IPS-15b (cell line): ENCODE measurements at regions not wholly inside any gene's neighbourhood (a gene's known extent, or its start where the extent isn't known, plus 50 kb on each side); places are given as distances from the start of the nearest gene placed in this dataset.
"Not testable (repeated sequence)": the region's sequence is repeated elsewhere in the genome, so short reads cannot be mapped to it uniquely, and the experiment has no call there.

Experiments
- H3K27me3 ChIP-seq: one replicate; pipeline ENCODE4 v1.6.1; 2013; ENCODE audit warnings: low read length; ENCODE audit not compliant: control insufficient read depth, insufficient read depth
- H3K36me3 ChIP-seq: one replicate; pipeline ENCODE4 v1.6.1; 2013; ENCODE audit warnings: low read length; ENCODE audit not compliant: control insufficient read depth, insufficient read depth
- H3K4me1 ChIP-seq: one replicate; pipeline ENCODE4 v1.6.1; 2013; ENCODE audit warnings: mild to moderate bottlenecking, low read length; ENCODE audit not compliant: control insufficient read depth, insufficient read depth
- H3K4me3 ChIP-seq: one replicate; pipeline ENCODE4 v1.5.1; 2013; ENCODE audit warnings: low read depth, low read length
- H3K9ac ChIP-seq: one replicate; pipeline ENCODE4 v1.6.1; 2013; ENCODE audit warnings: low read depth, mild to moderate bottlenecking, low read length
- H3K9me3 ChIP-seq: one replicate; pipeline ENCODE4 v1.6.1; 2013; ENCODE audit warnings: mild to moderate bottlenecking, low read length; ENCODE audit not compliant: control insufficient read depth, insufficient read depth

DNA sequence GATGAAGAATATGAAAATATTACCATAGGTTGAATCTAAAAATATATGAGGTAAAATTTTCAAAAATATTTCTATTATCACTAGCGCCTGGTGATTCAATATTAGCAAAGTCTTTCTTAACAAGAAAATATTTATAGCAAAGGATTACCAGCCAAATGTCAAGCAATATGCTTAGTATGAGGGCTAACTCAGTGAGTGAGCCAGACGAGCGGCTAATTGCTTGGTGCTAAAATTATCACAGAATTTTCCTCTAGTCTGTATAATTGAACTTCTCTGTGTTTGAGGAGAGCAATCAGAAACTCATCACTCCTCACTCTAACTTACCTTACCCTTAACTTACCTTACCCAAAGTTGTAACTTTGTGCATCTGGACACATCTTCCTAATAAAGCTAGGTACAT is 304.9 kb upstream of the PRR16 start:
- H3K36me3 ChIP-seq = no peaks in the 10 kb centered on the region
- no peak overlapping the region for H3K4me3 ChIP-seq
- H3K4me1 ChIP-seq = no peaks in the 10 kb centered on the region
- no peak overlapping the region for H3K9ac ChIP-seq
- H3K9me3 ChIP-seq = no peaks in the 10 kb centered on the region
- no peaks in the 10 kb centered on the region for H3K27me3 ChIP-seq

DNA sequence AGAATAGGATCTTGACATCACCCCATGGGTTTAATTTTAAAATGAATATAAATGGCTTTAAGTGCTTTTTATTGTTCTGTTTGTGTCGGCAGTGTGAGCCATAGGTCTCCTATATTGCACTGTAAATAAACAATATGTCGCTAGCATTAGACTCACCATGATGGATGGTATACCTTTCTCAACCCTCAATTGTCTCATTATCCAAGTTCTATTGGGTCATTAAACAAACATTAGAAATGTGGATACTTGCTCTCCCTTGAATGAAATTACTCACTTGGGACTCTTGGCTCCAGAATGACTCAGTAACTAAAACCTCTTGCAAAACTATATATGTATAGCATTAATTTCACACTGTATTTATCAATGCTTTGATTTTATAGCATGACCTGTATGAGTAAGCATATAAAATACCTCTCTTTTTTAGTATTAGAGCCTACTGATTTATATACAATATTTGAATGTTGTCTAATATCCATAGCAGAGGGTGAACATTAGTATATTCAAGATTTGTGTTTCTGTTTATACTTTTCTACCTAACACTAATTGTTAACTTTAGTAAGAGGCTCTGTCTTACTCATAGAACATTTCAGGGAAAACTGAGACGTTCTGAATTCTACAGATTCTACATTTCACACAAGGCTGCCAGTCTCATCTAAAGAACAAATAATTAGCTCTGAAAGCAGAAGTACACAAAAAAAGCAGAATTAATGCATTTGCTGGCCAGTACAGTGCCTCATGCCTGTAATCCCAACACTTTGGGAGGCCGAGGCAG is 303.8 kb upstream of the PRR16 start:
- Histone ChIP-seq H3K36me3 (no peaks in the 10 kb centered on the region), H3K27me3 (no peaks in the 10 kb centered on the region), H3K9me3 (no peaks in the 10 kb centered on the region), H3K4me1 (no peaks in the 10 kb centered on the region), H3K9ac (no peak overlapping the region), H3K4me3 (no peak overlapping the region)

DNA sequence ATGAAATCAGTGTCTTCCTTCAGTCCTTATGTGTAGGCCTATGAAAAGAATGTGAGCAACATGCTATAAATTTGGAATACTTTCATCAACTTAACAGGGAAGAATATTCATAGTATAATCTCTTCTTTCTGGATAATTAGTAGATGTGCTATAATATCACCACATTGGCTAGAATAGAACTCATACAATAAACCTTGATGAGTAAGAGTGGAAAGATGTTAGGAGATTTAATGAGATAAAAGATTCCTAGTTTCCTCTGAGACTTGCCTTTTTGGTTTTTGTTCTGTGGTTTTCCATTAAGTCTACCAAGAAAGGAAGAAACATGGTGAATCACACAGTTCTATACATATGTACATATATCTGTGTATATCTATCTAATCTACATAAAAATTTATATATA is 301.8 kb upstream of the PRR16 start:
- Histone ChIP-seq H3K9ac (no peak overlapping the region), H3K36me3 (no peaks in the 10 kb centered on the region), H3K4me1 (no peaks in the 10 kb centered on the region), H3K27me3 (no peaks in the 10 kb centered on the region), H3K9me3 (no peaks in the 10 kb centered on the region), H3K4me3 (no peak overlapping the region)

DNA sequence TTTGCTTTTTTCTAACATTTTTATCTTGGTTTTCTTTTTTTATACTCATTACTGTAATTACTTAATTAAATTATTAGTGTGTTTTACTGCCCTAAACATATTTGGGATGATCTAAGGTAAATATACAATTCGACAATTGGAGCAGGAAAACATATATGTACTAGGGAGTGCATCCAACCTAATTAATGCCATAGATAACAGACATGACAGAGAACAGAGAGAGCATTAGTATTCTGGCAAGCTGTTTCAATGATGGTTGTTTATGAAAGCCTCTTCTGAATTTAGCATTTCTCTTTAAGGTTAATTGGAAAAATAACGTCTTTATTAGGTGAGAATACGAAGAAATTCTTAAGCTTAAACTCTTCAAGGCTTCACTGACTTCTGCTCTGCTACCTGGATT is 300.1 kb upstream of the PRR16 start:
- Histone ChIP-seq H3K4me3 (no peak overlapping the region), H3K27me3 (no peaks in the 10 kb centered on the region), H3K36me3 (no peaks in the 10 kb centered on the region), H3K9ac (no peak overlapping the region), H3K9me3 (no peaks in the 10 kb centered on the region), H3K4me1 (no peaks in the 10 kb centered on the region)

DNA sequence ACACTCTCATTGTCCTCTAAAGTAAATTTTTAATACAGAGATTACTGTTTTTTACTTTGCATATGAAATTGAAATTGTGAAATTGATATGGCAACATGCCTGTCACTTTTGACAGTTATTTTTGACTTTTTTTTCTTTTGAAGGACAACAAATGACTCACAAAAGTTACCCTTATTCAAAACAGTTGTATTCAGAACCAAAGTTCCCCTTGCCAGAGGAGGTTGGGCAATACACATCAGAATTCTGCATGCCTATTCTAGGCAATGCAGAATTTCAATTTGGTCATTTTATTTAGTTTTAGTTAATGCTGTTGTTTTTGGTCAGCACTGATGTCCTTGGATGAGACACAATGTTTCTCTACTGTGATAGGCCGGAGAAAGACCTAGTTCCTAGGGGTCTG is 299.1 kb upstream of the PRR16 start:
- Histone ChIP-seq H3K9ac (no peak overlapping the region), H3K36me3 (no peaks in the 10 kb centered on the region), H3K4me3 (no peak overlapping the region), H3K27me3 (no peaks in the 10 kb centered on the region), H3K4me1 (no peaks in the 10 kb centered on the region), H3K9me3 (no peaks in the 10 kb centered on the region)

DNA sequence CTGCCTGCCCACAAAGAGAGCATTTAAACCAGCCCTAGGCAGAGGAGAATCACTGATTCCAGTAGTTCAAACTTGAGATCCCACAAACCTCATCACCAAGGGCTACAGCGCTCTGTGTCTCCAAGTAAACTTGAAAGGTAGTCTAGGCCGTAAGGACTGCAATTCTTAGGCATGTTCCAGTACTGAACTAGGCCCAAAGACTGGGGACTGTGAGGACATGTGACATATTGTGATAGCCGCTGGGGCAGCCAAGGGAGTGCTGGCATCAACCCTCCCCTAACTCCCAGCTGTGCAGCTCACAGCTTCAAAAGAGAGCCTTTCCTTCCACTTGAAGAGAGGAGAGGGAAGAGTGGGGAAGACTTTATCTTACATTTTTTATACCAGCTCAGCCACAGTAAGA is 291.0 kb upstream of the PRR16 start:
- no peak overlapping the region for H3K9ac ChIP-seq
- H3K36me3 ChIP-seq = no peaks in the 10 kb centered on the region
- H3K9me3 ChIP-seq = no peaks in the 10 kb centered on the region
- H3K27me3 ChIP-seq = no peaks in the 10 kb centered on the region
- H3K4me3 ChIP-seq = no peak overlapping the region
- H3K4me1 ChIP-seq = no peaks in the 10 kb centered on the region

DNA sequence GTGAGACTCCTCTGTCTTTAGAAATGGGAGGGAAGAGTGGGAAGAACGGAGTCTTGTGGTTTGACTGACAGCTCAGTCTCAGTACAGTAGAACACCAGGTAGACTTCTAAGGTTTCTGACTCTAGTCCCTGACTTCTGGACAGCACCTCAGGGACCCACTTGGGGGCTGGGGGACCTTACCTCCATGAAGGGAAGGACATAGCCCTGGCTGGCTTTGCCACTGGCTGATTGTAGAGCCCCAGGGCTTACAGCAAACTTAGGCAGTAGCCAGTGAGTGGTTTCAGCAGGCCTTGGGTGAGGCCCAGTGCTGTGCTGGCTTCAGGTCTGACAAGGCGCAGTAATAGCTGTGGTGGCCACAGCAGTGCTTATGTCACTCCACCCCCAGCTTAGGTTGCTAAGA is 290.0 kb upstream of the PRR16 start:
- Histone ChIP-seq H3K4me3 (no peak overlapping the region), H3K9ac (no peak overlapping the region), H3K27me3 (no peaks in the 10 kb centered on the region), H3K36me3 (no peaks in the 10 kb centered on the region), H3K9me3 (no peaks in the 10 kb centered on the region), H3K4me1 (no peaks in the 10 kb centered on the region)

DNA sequence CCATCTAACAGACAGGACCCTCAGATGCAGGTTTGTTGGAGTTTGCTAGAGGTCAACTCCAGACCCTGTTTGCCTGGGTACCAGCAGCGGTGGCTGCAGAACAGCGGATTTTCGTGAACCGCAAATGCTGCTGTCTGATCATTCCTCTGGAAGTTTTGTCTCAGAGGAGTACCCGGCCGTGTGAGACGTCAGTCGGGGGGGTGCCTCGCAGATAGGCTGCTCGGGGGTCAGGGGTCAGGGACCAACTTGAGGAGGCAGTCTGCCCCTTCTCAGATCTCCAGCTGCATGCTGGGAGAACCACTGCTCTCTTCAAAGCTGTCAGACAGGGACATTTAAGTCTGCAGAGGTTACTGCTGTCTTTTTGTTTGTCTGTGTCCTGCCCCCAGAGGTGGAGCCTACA is 282.9 kb upstream of the PRR16 start:
- H3K9me3 ChIP-seq, H3K27me3 ChIP-seq, H3K9ac ChIP-seq, H3K4me3 ChIP-seq, H3K4me1 ChIP-seq, H3K36me3 ChIP-seq: not testable (repeated sequence)

DNA sequence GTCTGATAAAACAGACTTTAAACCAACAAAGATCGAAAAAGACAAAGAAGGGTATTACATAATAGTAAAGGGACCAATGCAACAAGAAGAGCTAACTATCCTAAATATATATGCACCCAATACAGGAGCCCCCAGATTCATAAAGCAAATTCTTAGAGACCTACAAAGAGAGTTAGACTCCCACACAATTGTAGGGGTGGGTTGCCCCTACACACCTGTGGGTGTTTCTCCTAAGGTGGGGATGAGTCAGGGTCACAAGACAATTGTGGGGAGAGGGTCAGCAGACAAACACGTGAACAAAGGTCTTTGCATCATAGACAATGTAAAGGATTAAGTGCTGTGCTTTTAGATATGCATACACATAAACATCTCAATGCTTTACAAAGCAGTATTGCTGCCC is 269.4 kb upstream of the PRR16 start:
- Histone ChIP-seq H3K27me3 (peaks cover 18% of the 10 kb centered on the region), H3K4me1 (peaks cover 16% of the 10 kb centered on the region)
- H3K4me3 ChIP-seq, H3K9me3 ChIP-seq, H3K36me3 ChIP-seq, H3K9ac ChIP-seq: not testable (repeated sequence)

DNA sequence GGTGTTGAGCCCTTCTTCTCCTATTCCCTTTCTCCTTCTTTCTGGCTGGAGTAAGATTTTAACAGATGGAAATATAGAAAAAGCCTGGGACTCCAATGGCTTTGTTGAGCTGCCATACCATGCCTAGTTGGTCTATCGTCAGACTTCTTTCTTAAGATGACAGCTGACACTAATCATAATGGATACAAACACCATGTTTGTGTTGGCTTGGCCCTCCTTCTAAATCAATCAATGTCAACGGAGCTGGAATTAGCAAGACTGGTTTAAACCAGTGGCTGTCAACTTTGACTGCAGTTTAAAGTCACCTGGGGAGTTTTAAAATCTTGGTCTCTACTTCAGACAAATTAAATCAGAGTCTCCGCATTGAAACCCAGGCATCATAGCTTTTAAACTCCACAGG is 264.5 kb upstream of the PRR16 start:
- Histone ChIP-seq H3K9me3 (no peaks in the 10 kb centered on the region), H3K36me3 (no peaks in the 10 kb centered on the region), H3K4me3 (no peak overlapping the region), H3K27me3 (no peaks in the 10 kb centered on the region), H3K9ac (no peak overlapping the region), H3K4me1 (peaks cover 5% of the 10 kb centered on the region)

DNA sequence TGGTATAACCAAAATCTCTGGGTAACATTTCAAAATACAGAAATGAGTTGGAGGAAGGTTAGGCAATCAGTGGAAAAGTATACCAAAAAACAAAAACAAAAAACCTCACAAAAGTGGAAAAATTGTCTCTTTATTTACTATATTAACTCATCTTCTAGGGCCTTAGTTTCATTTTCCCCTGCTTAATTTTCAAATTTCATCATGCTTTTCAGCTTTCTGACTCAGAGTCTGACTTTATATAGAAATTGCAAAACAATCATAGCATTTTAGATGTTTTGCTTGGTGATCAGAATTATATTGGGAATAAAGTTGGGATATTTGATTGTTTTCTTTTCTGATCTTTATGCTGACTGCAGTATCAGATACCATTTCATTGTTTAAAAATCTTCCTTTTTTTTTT is 257.0 kb upstream of the PRR16 start:
- Histone ChIP-seq H3K9ac (no peak overlapping the region), H3K9me3 (no peaks in the 10 kb centered on the region), H3K4me3 (no peak overlapping the region)

DNA sequence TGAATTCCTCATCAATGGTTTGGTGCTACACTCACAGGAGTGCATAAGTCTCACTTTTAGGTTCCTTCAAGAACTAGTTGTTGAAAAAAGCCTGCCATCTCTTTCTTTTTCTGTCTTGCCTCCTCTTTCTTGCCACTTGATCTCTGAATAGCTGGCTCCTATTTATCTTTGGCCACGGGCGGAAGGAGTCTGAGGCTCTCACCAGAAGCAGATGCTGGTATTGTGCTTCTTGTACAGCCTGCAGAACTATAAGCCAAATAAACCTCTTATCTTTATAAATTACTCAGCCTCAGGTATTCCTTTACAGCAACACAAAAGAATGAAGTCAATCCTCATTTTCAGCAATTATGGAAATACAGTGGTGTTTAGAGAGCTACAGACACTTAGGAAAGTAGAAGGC is 247.1 kb upstream of the PRR16 start:
- H3K36me3 ChIP-seq = no peaks in the 10 kb centered on the region
- H3K9ac ChIP-seq = no peak overlapping the region
- no peaks in the 10 kb centered on the region for H3K27me3 ChIP-seq
- H3K4me3 ChIP-seq = no peak overlapping the region
- no peaks in the 10 kb centered on the region for H3K4me1 ChIP-seq
- H3K9me3 ChIP-seq = no peaks in the 10 kb centered on the region

More for the DNA sequence above, 257.0 kb upstream of the PRR16 start:
- no peaks in the 10 kb centered on the region for H3K27me3 ChIP-seq
- no peaks in the 10 kb centered on the region for H3K36me3 ChIP-seq
- no peaks in the 10 kb centered on the region for H3K4me1 ChIP-seq
